ENCODE measurements at regions not wholly inside any gene's neighbourhood (a gene's known extent, or its start where the extent isn't known, plus 50 kb on each side); places are given as distances from the start of the nearest gene placed in this dataset.
"Not testable (repeated sequence)": the region's sequence is repeated elsewhere in the genome, so short reads cannot be mapped to it uniquely, and the experiment has no call there.

- DNase-seq = no peak
These were observed 363.4 kb upstream of the BOD1L1 start for GRCh38 chr4:13990596-13991589.

DNA sequence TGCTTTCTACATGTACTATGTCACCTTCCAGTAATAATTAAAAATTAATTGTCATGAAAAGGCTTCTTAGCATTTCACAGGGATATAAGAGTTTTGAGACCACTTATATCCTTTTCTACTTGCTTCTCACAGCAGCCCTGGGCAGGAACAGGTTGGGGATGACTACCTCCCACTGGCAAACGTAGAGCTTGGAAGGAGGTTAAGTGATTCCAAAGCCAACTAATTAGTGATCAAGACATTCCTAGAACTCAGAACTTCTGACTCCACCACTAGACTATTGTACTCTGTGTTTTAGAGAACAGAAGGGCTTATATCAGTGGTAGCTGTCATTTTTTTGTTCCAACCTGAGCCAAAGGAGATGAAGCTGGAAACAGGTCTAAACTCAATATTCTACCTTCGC lies 364.5 kb upstream of the BOD1L1 start:
- DNase-seq = no peak

DNA sequence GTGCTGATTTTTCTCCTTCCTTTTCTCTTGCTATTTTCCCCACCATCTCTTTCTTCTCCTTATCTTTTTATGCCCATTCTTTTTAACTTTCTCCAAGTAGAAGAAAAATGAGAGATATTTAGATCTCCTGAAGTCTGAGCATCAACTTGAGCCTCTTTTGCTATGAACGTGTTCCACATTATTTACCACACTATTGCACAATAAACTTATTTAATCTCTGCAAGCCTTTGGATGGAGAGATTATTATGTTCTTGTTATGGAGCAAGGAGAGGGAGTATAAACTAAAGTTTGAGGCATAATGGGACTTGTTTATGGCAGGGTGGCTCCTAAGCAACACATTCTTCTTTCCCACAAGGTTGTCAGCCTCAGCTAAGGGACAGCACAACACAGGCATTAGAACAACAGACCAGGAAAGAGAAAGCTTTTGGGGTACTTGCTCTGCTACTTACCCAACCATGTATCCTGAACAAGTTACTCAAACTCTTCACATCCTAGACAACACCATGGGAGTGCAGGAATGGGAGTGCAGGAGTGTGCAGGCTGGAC lies 365.5 kb upstream of the BOD1L1 start:
- DNase-seq = no peak

- no peak for DNase-seq
These were observed 366.5 kb upstream of the BOD1L1 start for GRCh38 chr4:13994016-13994415.

DNA sequence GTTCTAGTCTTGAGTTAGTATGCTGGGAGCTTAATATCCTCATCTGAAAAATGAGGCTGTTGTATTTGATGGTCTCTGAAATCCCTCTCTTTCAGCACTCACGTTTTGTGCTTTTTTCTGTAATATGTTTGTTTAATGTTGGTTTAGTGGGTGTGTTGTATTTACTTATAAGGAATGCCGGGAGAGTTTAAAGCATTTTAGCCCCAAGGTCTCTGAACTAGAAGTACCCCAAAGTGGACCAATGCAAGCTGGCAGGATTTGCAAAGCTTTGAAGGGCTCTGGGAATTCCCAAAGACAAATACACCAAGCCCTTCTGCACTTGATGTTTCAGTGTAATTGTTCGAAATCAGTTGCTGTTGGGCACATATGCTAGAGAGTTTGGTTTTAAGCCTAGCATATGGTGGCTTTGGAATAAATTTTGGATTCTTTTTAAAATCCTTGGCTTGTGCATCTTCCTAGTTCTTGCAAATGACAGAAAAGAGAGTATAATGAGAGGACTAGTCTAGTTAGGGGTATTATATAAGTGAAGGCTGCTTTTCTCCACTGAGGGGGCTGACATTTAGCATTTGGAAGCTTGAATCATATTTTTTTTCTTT lies 371.4 kb upstream of the BOD1L1 start:
- no peak for DNase-seq

GRCh38 chr4:14000091-14000814 lies 372.7 kb upstream of the BOD1L1 start:
- no peak for DNase-seq

- DNase-seq = not testable (repeated sequence)
These were observed 374.8 kb upstream of the BOD1L1 start for GRCh38 chr4:14002331-14002730.

GRCh38 chr4:14008494-14008893 lies 381.0 kb upstream of the BOD1L1 start:
- DNase-seq = no peak

DNA sequence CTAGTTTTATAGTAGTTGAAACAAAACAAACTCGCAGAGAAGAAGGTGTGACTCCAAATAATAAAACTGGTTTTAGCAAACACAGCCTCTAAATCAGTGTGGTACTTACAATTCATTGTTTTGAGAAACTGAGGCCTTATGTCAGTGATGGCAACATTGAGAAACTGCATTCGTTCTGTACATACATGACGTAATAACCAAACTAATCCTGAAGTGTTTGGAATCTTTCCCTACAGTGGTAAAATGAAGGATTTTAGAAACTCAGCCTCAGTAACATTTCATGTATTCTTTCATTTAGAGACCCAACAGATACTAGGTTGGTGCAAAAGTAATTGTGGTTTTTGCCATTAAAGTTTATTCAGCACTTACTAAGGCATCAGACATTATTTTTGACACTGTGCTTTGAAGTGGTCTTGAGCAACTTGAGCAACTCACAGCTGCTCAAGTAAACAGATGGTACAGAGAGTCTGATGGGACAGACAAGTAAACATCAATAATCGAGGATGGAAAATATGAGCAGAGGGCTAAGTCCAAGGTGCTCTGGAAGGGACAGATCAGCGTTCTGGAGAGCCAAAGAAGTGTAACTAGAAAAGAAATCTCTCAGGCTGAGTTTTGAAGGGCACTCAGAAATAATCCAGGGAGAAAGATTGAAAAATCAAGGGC lies 390.8 kb upstream of the BOD1L1 start:
- no peak for DNase-seq

- DNase-seq = no peak
These were observed 394.9 kb upstream of the BOD1L1 start for GRCh38 chr4:14022456-14022855.

GRCh38 chr4:14023036-14023435 lies 395.5 kb upstream of the BOD1L1 start:
- DNase-seq = no peak

GRCh38 chr4:14023896-14024295 lies 396.4 kb upstream of the BOD1L1 start:
- no peak for DNase-seq

DNA sequence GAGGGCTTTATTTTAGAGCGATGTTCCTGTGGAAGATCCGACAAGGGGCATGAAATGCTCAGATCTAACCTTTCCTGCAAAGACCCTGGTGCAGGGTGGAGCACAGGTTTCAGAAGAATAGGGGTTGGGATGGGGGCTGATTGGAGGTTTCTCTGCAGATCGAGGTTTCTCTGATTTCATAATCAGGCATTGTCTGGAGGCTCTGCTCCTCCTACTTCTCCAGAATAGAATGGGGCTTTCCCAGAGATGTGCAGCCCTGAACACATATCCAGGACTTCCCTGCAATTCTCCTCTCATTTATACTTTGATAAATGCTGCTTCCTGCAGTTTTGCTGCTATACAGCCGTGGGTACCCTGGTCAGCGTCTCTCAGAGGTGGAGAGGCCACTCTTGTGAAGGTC lies 397.6 kb upstream of the BOD1L1 start:
- DNase-seq = no peak

DNA sequence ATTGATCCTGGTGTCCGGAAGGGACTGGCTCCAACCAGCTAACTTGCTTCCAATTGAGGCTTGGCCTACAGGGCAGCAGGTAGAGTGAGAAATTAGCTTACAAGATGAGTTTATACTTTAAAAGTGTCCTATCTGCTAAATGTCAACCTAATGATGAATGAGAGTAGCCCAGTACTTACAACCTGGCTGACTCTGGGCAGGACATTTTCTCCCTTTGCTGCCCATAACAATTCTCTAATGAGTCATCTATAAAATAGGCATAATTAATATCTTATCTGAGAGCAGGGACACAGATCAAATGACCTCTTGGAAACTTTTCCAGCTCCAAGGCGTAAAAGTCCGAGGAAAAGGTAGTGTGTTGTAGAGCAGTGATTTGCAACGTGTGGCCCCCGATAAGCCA lies 398.4 kb upstream of the BOD1L1 start:
- no peak for DNase-seq

DNA sequence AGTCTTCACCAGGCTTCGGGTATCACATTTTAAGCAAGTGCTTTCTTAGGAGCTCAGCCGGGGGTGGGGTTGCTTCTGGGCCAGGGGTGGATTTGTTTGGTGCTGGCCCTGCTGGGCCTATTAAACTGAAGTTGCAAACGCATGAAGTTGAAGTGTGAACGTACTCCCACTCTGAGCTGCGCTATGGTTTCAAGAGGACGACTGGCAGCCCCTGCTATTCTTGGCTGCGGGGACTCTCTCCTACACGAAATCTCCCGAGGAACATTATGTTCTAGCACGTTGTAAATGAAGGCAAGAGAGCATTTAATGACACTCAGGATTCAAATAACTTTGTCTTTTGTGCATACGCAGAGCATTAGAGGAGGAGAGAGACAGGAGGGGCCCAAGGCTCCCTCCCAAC lies 401.3 kb upstream of the BOD1L1 start:
- no peak for DNase-seq

DNA sequence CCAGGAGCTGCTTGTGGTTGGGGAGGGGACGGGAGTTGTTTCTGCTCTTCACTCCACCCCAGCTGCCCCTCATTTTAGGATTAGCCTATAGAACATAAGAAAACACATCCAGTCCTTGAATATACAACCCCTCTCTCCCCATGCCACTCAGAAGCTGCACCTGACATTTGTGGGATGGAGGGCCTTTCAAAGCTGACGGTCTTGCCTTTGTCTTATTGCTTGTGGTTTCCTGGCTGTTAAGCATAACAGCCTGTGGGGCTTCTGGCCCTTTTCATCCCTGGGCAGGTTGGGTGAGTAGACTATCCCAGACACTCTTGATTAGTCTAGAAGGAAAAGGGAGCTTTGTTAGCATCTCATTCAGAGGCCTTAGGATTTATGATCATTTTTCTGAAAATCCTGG lies 407.6 kb upstream of the BOD1L1 start:
- DNase-seq = no peak

DNA sequence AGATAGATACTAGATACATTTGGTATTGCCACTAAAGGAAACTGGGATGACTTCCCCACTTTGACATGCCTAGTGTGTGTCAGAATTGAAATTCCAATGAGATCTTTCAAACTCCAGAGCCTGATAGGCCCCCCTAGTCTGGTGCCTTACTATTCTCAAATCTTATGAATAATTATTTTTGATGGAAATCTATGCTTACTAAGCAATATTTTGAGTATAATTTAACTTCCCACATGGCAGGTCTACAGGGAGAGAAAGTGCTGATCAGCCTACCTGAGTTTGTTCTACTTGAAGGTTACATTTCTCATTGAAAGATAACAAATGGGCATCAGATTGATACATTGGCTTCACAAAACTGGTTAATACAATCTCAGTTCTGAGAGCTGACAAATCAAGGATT lies 415.7 kb upstream of the BOD1L1 start:
- DNase-seq = no peak

DNA sequence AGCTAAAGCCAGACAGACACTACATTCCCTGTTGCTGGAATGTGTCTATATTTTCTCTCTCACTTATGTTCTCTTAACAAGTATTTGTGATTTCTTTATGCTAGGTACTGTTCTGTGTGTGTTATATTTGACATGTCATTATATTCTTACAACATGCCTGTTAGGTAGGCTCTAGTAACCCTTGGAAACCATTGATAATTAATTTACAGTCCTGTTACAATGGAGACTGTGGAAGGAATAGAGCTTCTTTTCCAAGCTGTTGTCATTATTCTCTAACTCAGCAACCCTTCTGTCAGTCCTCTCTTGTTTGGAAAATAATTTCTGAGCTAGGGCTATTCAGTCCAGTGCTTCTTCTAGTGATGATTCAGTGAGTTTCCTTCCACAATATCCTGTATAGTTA lies 419.1 kb upstream of the BOD1L1 start:
- DNase-seq = no peak

DNA sequence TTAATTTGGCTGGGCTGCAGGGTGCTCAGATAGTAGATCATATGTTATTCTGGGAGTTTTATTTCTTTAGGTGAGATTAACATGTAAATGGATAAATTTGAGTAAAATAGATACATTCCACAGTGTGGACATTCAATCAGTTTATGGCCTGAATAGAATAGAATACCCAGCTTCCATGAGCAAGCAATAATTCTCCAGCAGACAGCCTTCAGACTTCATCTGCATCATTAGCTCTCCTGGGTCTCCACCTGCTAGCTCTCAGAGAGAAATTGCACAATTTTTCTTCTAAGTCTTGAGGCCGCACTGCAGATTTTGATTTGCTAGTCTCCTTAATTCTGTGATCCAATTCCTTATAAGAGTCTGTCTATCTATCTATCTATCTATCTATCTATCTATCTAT lies 420.3 kb upstream of the BOD1L1 start:
- no peak for DNase-seq

DNA sequence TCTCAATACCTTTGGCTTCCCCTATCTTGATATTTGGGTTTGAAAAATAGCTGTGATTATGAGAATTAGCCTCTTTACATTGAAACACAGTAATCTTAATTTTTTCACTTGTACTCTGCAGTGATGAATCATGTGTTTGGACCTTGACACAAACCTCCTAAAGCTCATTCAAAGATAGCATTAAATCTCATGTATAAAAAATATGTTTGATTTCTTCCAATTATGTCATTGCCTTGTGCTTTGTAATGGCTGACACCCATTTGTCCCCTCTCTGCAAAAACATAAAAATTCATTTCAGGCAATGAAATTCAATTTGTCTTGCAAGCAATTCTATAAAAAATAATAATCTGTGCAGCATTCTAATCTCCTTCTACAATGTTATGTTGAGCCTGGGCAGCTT lies 422.4 kb upstream of the BOD1L1 start:
- DNase-seq = no peak

DNA sequence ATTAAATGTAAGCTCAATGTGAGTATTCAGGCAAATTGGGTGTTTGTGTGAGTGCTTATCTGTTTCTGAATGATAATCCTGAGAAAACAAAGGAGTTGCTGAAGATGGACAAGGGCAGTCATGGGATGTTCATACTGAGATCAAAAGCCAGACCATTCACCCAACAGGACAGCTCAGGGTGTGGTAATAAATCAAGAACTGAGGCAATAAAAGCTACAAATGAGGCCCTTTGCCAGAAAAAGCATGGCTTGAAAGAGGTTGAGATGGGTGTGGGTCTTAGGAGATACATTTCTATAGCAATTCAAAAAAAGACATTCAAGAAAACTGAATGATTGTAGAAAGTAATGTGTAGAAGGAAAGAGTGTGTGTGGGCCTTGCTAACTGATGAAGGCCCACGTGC lies 425.8 kb upstream of the BOD1L1 start:
- DNase-seq = no peak

DNA sequence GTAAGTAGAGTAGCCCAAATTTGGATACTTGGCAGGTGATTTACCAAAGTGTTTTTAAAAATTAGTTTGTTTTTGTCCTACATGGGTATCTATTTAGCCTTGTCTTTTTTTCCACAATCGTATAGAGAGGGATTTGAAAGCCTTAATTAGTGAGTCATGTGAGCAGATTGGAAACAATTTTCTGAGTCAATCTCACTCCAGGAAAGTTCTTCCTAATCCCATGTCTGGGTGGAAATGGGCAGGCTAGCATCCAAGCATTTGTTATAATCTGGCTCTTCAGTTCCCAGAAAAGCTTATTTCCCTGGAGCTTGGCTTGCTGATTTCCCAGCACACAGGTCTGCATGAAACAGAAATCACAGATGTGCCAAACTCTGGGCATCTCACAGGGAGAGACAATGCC lies 426.9 kb upstream of the BOD1L1 start:
- DNase-seq = no peak

GRCh38 chr4:14059006-14059405 lies 431.5 kb upstream of the BOD1L1 start:
- DNase-seq = no peak
